Stimulated activated naive B cell treated with anti-CD40 and anti-IgM and Interleukin-4, amounts not matched to agents 10 μg/mL and 1 μg/mL and 100 μg/mL, for 72 hours (primary cell): ENCODE measurements at regions not wholly inside any gene's neighbourhood (a gene's known extent, or its start where the extent isn't known, plus 50 kb on each side); places are given as distances from the start of the nearest gene placed in this dataset.
"Not testable (repeated sequence)": the region's sequence is repeated elsewhere in the genome, so short reads cannot be mapped to it uniquely, and the experiment has no call there.

Source experiments
- ATAC-seq, 2 donors: fragments of 150-1000 bp; cut with Tn5 transposase; replicated peaks; 2 replicates each; pipeline ENCODE4 v1.10.0; 2021; ENCODE audit warnings: moderate library complexity in 1 of 2
- DNase-seq: peaks from one replicate; pipeline ENCODE4 v3.0.0; 2021
- H3K27ac Mint-ChIP-seq: one replicate; pipeline ENCODE4 v1.8.0; 2022; ENCODE audit warnings: mild to moderate bottlenecking, mixed read lengths
- H3K27me3 Mint-ChIP-seq, 2 donors: one replicate each; pipeline ENCODE4 v1.8.0; 2022; ENCODE audit warnings: mixed read lengths in 2 of 2
- H3K36me3 Mint-ChIP-seq, 2 donors: one replicate each; pipeline ENCODE4 v1.8.0; 2022; ENCODE audit warnings: mixed read lengths in 2 of 2, mild to moderate bottlenecking in 1 of 2
- H3K4me1 Mint-ChIP-seq, 2 donors: one replicate each; pipeline ENCODE4 v1.8.0; 2022; ENCODE audit warnings: mixed read lengths in 2 of 2, mild to moderate bottlenecking in 1 of 2
- H3K4me3 Mint-ChIP-seq, 2 donors: one replicate each; pipeline ENCODE4 v1.8.0; 2022; ENCODE audit warnings: mild to moderate bottlenecking in 2 of 2, mixed read lengths in 2 of 2, moderate library complexity in 1 of 2
- H3K9me3 Mint-ChIP-seq, 2 donors: one replicate each; pipeline ENCODE4 v1.8.0; 2022; ENCODE audit warnings: mixed read lengths in 2 of 2, mild to moderate bottlenecking in 1 of 2

DNA sequence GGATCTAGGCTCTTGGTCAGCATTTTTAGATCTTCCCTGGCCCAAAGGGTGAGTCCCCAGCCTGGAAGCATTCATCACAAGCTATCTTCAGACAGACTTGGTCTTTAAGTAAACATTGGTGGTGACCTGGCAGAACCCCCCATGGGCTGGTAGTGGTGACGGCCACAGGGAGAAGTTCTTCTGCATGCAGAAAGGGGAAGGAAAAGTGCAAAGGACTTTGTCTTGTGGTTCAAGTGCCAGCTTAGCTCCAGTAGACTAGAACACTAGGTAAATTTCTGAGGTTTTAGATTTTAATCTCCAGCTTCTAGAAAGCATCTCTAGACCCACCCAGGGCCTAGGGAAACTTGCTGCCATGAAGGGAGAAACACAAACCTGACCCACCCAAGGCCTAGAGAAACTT, 584.0 kb downstream of the CHSY3 start:
- ATAC-seq (no peak), DNase-seq (no peak)
- peaks cover 0 to 5% of the 10 kb centered on the region in 2 donors for H3K9me3 Mint-ChIP-seq
- no peaks in the 10 kb centered on the region for H3K27me3 Mint-ChIP-seq
- no peak overlapping the region for H3K4me3 Mint-ChIP-seq
- H3K4me1 Mint-ChIP-seq = no peaks in the 10 kb centered on the region
- H3K27ac Mint-ChIP-seq = no peak overlapping the region
- H3K36me3 Mint-ChIP-seq = no peaks in the 10 kb centered on the region

DNA sequence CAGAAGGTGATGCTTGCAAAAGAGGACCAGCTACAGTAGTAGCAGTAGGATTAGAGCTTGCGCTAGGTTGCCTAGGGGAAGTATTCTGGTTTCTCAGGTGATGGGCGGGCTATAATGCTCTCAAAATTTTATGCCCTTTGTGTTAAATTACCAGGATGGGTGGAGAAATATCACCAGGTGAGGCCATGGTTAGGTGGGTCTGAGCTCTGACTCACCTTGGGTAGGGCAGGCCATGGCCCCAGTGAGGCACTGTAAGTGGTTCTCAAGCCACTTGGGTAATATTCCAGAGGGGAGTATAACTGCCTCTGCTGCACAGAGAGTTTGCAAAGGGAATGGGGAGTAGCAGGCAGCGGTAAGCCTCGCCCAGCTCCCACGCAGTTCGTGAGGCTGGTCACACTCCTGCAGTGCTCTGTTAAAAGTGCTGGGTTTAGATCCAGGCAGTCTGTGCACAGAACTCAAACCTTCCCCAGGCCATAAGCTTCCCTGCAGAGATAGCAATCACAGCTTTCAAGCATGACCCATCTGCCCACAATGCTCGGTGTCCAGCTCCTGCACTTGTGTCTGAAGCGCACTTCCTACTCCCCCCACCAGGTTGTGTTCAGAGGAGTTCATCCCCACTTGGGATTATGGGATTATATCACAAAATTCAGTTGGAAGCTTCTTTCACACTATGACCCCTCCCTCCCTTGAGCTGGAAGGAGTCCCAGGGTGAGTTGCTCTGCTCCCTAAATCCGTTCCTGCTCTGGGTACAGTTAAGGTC, 575.0 kb downstream of the CHSY3 start:
- Mint-ChIP-seq H3K9me3 (peaks cover 12 to 17% of the 10 kb centered on the region in 2 donors), H3K27me3 (no peaks in the 10 kb centered on the region), H3K36me3 (no peaks in the 10 kb centered on the region), H3K27ac (no peak overlapping the region), H3K4me1 (no peaks in the 10 kb centered on the region), H3K4me3 (no peak overlapping the region)
- no peak for DNase-seq
- ATAC-seq = no peak

DNA sequence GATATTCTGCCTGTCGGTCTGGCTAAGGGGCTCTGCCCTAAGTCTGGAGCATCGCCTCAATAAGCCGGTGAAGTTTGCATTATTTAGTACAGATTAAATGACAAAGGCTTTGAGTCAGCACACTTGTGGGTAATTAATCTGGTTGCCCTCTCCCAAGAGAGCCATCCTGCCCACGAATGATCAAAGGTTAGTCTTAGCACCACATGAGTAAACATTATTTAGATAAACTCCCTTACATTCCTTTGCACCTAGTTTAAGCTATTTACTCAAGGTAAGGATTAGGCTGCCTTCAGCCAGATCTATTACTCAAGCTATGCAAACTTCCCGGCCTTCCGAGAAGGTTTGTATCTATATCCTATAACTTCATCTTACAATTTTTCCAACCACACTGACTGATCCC, 572.1 kb downstream of the CHSY3 start:
- DNase-seq = no peak
- ATAC-seq = no peak
- H3K27me3 Mint-ChIP-seq = no peaks in the 10 kb centered on the region
- H3K4me3 Mint-ChIP-seq = no peak overlapping the region
- H3K36me3 Mint-ChIP-seq = no peaks in the 10 kb centered on the region
- H3K27ac Mint-ChIP-seq = no peak overlapping the region
- peaks cover 17 to 21% of the 10 kb centered on the region in 2 donors for H3K9me3 Mint-ChIP-seq
- H3K4me1 Mint-ChIP-seq = no peaks in the 10 kb centered on the region

DNA sequence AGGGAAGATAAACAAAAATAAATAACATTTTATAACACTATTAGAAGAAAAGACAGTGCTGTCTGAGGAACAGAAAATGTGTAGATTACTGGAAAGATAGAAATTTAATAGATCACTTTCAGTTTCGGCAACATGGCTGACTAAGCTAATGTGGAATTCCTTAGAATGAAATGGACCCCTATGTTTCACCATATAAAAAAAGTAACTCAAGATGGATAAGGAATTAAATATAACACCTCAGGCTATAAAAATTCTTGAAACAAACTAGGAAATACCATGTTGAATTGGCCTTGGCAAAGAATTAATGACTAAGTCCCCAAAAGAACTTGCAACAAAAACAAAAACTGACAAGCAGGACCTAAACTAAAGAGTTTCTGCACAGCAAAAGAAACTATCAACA, 558.3 kb downstream of the CHSY3 start:
- H3K4me1 Mint-ChIP-seq = no peaks in the 10 kb centered on the region
- DNase-seq (no peak), ATAC-seq (no peak)
- peaks cover 5 to 9% of the 10 kb centered on the region in 2 donors for H3K9me3 Mint-ChIP-seq
- H3K4me3 Mint-ChIP-seq = no peak overlapping the region
- H3K36me3 Mint-ChIP-seq = no peaks in the 10 kb centered on the region
- peaks cover 0 to 5% of the 10 kb centered on the region in 2 donors for H3K27me3 Mint-ChIP-seq
- no peak overlapping the region for H3K27ac Mint-ChIP-seq

DNA sequence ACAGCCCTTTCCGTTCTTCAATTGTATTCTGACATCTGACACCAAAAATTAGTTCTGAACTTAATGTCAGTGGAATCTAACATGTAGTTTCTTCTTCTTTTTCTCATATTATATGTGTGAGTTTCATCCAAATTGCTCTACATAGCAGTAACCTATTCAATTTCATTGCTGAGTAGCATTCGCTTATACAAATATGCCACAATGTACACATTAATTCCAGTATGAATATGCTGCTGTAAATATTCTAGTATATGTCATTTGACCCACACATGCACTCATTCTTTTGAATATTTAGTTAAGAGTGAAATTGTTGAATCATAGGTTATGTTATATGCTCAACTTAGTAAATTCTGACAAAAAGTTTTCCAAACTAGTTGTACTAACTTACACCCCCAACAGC, 550.9 kb downstream of the CHSY3 start:
- ATAC-seq (no peak), DNase-seq (no peak)
- H3K36me3 Mint-ChIP-seq = no peaks in the 10 kb centered on the region
- no peak overlapping the region for H3K4me3 Mint-ChIP-seq
- no peak overlapping the region for H3K27ac Mint-ChIP-seq
- no peaks in the 10 kb centered on the region for H3K27me3 Mint-ChIP-seq
- no peaks in the 10 kb centered on the region for H3K4me1 Mint-ChIP-seq
- H3K9me3 Mint-ChIP-seq = peaks cover 23 to 28% of the 10 kb centered on the region in 2 donors

DNA sequence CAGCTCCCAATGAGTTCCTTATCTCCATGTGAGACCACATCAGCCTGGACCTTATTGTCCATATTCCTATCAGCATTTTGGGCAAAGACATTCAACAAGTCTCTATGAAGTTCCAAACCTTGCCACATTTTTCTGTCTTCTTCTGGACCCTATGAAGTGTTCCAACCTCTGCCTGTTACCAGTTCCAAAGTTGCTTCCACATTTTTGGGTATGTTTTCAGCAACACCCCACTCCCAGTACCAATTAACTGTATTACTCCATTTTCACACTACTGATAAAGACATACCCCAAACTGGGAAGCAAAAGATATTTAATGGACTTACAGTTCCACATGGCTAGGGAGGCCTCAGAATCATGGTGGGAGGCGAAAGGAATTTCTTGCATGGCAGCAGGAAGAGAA, 548.5 kb downstream of the CHSY3 start:
- Mint-ChIP-seq H3K36me3 (no peaks in the 10 kb centered on the region), H3K4me3 (no peak overlapping the region), H3K9me3 (peaks cover 18 to 20% of the 10 kb centered on the region in 2 donors), H3K4me1 (no peaks in the 10 kb centered on the region), H3K27ac (no peak overlapping the region), H3K27me3 (no peaks in the 10 kb centered on the region)
- ATAC-seq = no peak
- DNase-seq = no peak

DNA sequence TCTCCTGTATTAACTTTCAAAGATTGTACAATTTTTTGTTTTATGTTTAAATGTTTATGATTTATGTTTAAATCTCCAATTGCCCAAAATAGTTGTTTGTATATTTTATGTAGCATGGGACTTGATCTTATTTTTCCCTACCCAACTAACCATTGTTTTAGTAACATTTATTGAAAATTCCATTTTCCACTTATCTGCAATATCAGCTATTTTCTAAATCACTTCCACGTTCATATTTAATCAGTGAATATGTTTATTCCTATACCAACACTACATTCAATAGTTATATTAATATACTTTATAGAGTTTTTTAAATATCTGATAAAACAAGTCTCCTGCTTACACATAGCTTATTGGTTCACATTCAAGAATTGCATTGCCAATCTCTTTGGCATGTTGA, 532.2 kb downstream of the CHSY3 start:
- Mint-ChIP-seq H3K4me1 (no peaks in the 10 kb centered on the region), H3K27ac (no peak overlapping the region), H3K36me3 (no peaks in the 10 kb centered on the region), H3K4me3 (no peak overlapping the region), H3K9me3 (peaks cover 15 to 29% of the 10 kb centered on the region in 2 donors), H3K27me3 (no peaks in the 10 kb centered on the region)
- ATAC-seq (no peak), DNase-seq (no peak)

DNA sequence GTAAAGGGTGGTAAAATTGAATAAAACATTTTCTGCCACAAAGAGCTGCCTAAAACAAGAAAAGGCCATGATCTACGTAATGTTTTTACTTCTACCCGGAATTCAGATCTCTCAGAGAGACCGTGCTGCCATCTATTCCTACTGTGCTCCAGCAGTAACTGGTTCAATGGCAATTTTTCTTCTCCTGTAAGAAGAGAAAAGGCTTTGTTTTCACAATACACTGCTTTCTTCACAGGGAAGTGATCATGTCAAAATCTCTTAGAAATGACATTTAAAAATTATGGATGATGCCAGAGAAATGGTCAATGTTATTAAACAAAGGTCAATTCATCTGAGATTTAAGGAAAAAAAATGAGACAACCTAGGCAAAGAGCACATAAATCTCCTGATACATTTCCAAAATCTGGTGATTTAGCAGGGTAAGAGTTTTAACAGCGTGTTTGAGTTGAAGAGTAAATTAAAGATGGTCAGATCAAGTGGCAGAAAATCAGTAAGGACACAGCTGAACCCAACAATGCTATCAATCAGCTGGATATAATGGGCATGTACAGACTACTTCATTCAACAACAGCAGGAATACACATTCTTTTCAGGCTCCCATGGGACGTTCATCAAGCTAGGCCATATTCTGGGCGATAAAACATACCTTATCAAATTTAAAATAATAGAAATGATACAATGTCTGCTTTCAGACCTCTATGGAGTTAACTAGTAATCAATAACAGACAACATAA, 523.1 kb downstream of the CHSY3 start:
- Mint-ChIP-seq H3K4me1 (no peaks in the 10 kb centered on the region), H3K4me3 (no peak overlapping the region), H3K9me3 (peaks cover 0 to 2% of the 10 kb centered on the region in 2 donors), H3K36me3 (no peaks in the 10 kb centered on the region), H3K27ac (no peak overlapping the region), H3K27me3 (no peaks in the 10 kb centered on the region)
- no peak for DNase-seq
- no peak for ATAC-seq

DNA sequence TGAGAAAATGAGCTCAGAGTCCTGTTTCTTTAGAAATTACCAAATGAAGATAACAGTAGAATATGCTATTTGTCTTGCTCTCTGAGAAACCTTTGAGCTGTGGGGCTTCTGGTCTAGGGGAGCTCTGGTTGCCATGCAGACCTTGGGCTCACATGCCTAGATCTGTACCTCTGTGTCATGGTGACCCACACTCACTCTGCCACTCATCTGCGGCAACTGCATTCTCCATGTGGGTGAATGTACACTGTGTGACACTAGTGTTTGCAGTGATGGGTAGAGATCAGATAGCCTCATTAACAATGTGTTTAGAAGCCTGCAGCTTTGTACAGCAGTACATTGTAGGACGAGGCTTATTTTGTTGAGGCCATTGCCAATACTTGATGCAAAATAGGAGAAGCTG, 521.2 kb downstream of the CHSY3 start:
- Mint-ChIP-seq H3K9me3 (peaks cover 0 to 4% of the 10 kb centered on the region in 2 donors), H3K4me3 (no peak overlapping the region), H3K27ac (no peak overlapping the region), H3K4me1 (no peaks in the 10 kb centered on the region), H3K36me3 (no peaks in the 10 kb centered on the region), H3K27me3 (no peaks in the 10 kb centered on the region)
- DNase-seq = no peak
- ATAC-seq = no peak

DNA sequence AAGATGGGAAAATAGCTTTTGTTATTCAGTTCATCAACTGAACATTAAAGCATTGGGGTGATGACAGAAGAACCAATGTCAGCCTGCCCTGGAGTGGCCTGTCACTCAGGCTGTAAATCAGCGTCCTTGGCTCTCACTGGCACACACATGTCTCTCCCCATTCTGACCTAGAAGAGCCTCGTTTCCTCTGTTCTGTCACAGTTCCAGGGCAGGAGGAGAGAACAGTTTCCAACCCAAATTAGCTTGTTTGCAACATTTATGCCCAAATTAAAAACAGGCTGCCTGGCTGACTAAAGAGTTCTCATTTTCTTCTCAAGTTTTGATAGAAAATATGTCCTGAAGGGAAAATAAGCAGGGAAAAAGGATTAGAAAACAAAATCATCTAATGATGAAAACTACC, 520.1 kb downstream of the CHSY3 start:
- H3K4me1 Mint-ChIP-seq = no peaks in the 10 kb centered on the region
- ATAC-seq = no peak
- peaks cover 0 to 4% of the 10 kb centered on the region in 2 donors for H3K9me3 Mint-ChIP-seq
- no peak overlapping the region for H3K4me3 Mint-ChIP-seq
- no peaks in the 10 kb centered on the region for H3K27me3 Mint-ChIP-seq
- no peaks in the 10 kb centered on the region for H3K36me3 Mint-ChIP-seq
- H3K27ac Mint-ChIP-seq = no peak overlapping the region
- no peak for DNase-seq

DNA sequence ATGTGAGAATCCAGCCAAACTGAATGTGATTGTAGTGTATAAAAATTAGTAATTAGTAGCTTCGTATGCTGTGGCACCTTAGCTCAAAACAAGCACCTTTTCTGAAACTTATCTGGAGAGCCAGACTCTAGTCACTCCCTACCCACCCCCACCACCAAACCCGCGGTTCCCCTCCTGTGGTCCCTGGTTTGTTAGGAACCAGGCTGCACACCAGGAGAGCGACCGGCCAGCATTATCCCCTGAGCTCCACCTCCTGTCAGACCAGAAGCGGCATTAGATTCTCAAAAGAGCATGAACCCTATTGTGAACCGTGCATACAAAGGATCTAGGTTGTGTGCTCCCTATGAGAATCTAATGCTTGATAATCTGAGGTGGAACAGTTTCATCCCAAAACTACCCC, 498.6 kb downstream of the CHSY3 start:
- Mint-ChIP-seq H3K27me3 (no peaks in the 10 kb centered on the region), H3K9me3 (peaks cover 0 to 3% of the 10 kb centered on the region in 2 donors), H3K4me3 (no peak overlapping the region), H3K36me3 (no peaks in the 10 kb centered on the region), H3K27ac (no peak overlapping the region), H3K4me1 (no peaks in the 10 kb centered on the region)
- ATAC-seq (no peak), DNase-seq (no peak)

DNA sequence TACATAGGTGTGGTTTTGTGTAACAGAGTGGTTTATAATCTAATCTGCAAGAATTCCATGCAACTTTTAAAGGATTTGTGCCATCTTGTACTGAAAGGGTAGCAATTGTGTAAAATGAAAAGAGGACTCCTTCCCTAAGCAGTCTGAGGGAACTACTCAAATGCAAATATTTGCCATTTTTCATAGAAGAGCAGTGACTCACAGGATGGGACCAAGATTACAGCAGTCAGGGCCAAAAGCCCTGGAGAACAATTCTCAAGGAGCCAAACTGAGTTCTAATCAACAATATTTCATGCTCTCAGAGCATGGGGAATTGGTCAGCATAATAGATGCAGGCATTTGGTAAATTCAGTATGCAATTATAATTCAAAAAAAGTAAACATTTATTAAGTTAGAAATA, 495.8 kb downstream of the CHSY3 start:
- H3K9me3 Mint-ChIP-seq = peaks cover 0 to 2% of the 10 kb centered on the region in 2 donors
- no peak overlapping the region for H3K27ac Mint-ChIP-seq
- no peaks in the 10 kb centered on the region for H3K4me1 Mint-ChIP-seq
- H3K36me3 Mint-ChIP-seq = no peaks in the 10 kb centered on the region
- H3K27me3 Mint-ChIP-seq = no peaks in the 10 kb centered on the region
- no peak for DNase-seq
- no peak for ATAC-seq
- no peak overlapping the region for H3K4me3 Mint-ChIP-seq

DNA sequence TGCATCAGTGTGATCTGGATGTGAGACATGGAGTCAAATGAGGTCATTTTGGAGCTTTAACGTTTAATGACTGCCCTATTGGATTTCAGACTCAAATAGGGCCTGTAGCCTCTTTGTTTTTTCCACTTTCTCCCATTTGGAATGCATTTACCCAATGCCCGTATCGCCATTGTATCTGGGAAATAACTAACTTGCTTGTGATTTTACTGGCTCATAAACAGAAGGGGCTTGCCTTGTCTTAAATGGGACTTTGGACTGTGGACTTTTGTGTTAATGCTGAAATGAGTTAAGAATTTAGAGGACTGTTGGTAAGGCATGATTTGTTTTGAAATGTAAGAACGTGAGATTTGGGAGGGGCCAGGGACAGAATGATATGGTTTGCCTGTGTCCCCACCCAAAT, 494.6 kb downstream of the CHSY3 start:
- DNase-seq (no peak), ATAC-seq (no peak)
- no peak overlapping the region for H3K4me3 Mint-ChIP-seq
- H3K9me3 Mint-ChIP-seq = peaks cover 0 to 2% of the 10 kb centered on the region in 2 donors
- H3K27ac Mint-ChIP-seq = no peak overlapping the region
- H3K27me3 Mint-ChIP-seq = no peaks in the 10 kb centered on the region
- no peaks in the 10 kb centered on the region for H3K36me3 Mint-ChIP-seq
- H3K4me1 Mint-ChIP-seq = no peaks in the 10 kb centered on the region

DNA sequence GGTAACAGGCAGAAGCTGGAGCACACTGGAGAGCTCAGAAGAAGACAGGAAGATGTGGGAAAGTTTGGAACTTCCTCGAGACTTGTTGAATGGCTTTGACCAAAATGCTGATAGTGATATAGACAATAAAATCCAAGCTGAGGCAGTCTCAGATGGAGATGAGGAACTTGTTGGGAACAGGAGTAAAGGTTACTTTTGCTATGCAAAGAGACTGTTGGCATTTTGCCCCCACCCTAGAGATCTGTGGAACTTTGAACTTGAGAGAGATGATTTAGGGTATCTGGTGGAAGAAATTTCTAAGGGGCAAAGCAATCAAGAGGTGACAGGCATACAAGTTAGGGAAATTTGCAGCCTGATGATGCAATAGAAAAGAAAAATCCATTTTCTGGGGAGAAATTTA, 493.5 kb downstream of the CHSY3 start:
- not testable (repeated sequence) for DNase-seq, H3K4me1 Mint-ChIP-seq, H3K9me3 Mint-ChIP-seq, H3K4me3 Mint-ChIP-seq, H3K27me3 Mint-ChIP-seq, H3K36me3 Mint-ChIP-seq, H3K27ac Mint-ChIP-seq, ATAC-seq

DNA sequence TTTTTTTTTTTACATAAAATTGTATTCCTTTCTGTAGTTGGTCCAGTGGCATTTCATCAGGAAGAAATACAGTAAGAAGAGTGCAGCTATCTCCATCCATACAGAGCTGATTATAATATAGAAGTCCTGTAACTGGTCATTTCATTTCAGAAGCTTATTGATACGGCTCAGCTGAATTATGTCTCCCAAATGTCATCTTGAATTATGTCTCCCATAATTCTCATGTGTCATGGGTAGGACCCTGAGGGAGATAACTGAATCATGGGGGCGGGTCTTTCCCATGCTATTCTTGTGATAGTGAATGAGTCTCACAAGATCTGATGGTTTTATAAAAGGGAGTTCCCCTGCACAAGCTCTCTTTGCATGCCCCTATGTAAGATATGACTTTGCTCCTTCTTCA, 492.9 kb downstream of the CHSY3 start:
- DNase-seq = no peak
- H3K27ac Mint-ChIP-seq = no peak overlapping the region
- no peak overlapping the region for H3K4me3 Mint-ChIP-seq
- no peaks in the 10 kb centered on the region for H3K36me3 Mint-ChIP-seq
- H3K4me1 Mint-ChIP-seq = no peaks in the 10 kb centered on the region
- ATAC-seq = no peak
- H3K27me3 Mint-ChIP-seq = no peaks in the 10 kb centered on the region
- peaks cover 0 to 8% of the 10 kb centered on the region in 2 donors for H3K9me3 Mint-ChIP-seq
